Kidney epithelial cell (primary cell): ENCODE measurements at regions not wholly inside any gene's neighbourhood (a gene's known extent, or its start where the extent isn't known, plus 50 kb on each side); places are given as distances from the start of the nearest gene placed in this dataset.

Source experiments
- DNase-seq: peaks from one replicate; pipeline ENCODE4 v3.0.0-alpha.2; 2010; ENCODE audit warnings: low read depth
- H3K27me3 ChIP-seq: 2 replicates; pipeline ENCODE4 v1.6.0; 2011; ENCODE audit warnings: low read length; ENCODE audit not compliant: control insufficient read depth, insufficient read depth
- H3K36me3 ChIP-seq: 2 replicates; pipeline ENCODE4 v1.5.1; 2011; ENCODE audit warnings: low read length; ENCODE audit not compliant: control insufficient read depth, insufficient read depth
- H3K4me3 ChIP-seq: 2 replicates; pipeline ENCODE4 v1.5.1; 2011; ENCODE audit warnings: low read depth, mild to moderate bottlenecking, control low read depth, low read length
- TF ChIP-seq, protein P1 (sequence below): IDR thresholded peaks from 2 replicates; pipeline ENCODE4 v1.5.1; 2011; ENCODE audit warnings: mild to moderate bottlenecking, moderate library complexity, low read length, control low read depth, inconsistent platforms; ENCODE audit not compliant: insufficient read depth, poor library complexity, severe bottlenecking

DNA sequence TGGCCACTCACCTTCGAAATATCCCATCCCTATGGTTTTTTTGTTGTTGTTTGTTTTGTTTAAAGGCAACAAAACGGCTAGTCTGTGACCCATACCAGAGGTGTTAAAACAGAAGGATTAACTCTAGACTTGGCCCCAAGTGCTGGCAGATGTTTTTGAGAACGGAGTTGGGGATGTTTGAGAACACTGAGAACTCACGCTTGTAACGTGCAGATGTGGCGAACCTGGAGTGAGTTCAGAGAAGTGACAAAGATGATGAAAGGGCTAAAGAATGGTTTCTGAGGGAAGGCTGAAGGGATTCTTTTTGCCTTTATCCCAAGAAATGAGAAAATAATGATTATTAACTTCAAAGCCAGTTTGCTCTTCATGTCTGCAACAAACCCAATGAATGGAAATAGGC is 286.5 kb downstream of the ZNF608 start:
- Histone ChIP-seq H3K36me3 (no peaks in the 10 kb centered on the region), H3K4me3 (no peak overlapping the region), H3K27me3 (no peaks in the 10 kb centered on the region)
- TF ChIP-seq, protein P1, sequence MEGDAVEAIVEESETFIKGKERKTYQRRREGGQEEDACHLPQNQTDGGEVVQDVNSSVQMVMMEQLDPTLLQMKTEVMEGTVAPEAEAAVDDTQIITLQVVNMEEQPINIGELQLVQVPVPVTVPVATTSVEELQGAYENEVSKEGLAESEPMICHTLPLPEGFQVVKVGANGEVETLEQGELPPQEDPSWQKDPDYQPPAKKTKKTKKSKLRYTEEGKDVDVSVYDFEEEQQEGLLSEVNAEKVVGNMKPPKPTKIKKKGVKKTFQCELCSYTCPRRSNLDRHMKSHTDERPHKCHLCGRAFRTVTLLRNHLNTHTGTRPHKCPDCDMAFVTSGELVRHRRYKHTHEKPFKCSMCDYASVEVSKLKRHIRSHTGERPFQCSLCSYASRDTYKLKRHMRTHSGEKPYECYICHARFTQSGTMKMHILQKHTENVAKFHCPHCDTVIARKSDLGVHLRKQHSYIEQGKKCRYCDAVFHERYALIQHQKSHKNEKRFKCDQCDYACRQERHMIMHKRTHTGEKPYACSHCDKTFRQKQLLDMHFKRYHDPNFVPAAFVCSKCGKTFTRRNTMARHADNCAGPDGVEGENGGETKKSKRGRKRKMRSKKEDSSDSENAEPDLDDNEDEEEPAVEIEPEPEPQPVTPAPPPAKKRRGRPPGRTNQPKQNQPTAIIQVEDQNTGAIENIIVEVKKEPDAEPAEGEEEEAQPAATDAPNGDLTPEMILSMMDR, result no peak
- no peak for DNase-seq

DNA sequence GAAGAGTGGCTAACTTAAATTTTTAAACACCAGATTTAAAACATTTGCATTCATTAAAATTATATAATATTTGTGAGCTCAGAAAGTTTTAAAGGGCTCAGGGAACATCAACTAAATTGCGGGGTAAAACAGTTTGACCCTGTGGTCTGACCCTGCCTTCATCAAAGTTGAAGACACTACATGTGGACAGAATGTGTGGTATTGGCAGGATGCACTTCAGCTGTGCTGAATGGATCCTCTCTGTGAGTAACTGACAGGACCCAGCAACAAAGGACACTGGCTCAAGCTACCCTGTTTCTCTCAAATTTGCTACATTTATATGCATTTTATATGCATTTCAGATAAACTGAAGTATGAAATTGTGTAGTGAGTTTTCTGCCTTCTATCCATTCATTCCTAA is 288.5 kb downstream of the ZNF608 start:
- no peaks in the 10 kb centered on the region for H3K36me3 ChIP-seq
- no peaks in the 10 kb centered on the region for H3K27me3 ChIP-seq
- no peak for DNase-seq
- TF ChIP-seq, protein P1, result no peak
- no peak overlapping the region for H3K4me3 ChIP-seq

DNA sequence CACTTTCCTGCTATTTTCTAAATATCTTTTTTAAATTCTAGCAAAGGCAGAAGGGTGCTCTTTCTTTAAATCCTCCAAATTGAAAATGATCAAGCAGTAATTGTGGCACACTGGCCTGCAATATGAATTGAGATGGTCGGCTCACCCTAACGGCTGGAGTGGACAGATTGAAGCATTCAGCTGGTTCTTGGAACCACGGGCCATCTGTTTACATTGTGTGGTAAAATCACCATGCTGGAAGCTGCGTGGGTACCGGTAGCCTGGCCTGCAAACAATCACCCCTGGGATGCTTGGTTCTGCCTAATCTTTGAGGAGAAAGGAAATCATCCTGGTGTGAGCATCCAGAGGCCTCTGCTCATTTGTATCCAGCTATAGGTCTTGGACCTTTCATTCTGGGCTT is 289.3 kb downstream of the ZNF608 start:
- Histone ChIP-seq H3K27me3 (no peaks in the 10 kb centered on the region), H3K4me3 (no peak overlapping the region), H3K36me3 (no peaks in the 10 kb centered on the region)
- no peak for DNase-seq
- TF ChIP-seq, protein P1, result no peak

DNA sequence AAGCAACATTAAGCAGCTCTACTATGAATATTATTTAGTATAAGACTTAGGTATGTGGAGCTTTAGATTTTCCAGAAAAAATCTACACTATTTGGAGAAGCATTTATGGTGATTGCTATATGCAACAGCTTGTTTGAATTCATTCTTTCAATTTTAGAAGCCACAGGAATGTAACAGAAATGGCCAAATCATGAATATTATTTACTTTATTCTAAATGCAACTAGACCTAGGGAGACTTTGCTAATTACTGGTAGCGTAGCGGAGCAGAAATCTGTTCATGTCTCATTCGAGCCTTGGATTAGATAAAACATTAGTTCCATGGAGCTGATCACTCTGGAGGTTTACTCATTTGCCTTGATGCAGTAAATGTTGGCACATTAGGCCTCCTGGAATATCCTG is 290.2 kb downstream of the ZNF608 start:
- DNase-seq, result no peak
- Histone ChIP-seq H3K4me3 (no peak overlapping the region), H3K36me3 (no peaks in the 10 kb centered on the region), H3K27me3 (no peaks in the 10 kb centered on the region)
- TF ChIP-seq, protein P1, result no peak

DNA sequence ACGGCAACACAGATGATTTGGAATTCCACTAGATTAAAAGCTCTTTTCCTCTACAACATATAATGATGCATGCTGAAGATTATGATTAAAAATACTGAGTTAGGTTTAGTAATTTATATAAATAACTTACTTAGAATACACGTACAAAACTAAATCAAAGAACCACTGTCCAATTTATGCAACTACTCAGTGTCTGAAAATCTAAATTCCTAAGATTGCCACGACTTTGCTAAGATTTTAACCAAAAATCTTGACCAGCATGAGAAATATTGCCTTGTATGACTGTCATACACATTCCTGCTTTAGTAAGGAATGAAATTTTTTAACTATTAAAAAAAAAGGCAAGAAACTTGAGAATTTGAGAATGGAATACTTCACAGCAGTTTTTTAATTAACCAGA is 292.4 kb downstream of the ZNF608 start:
- DNase-seq, result no peak
- no peaks in the 10 kb centered on the region for H3K27me3 ChIP-seq
- TF ChIP-seq, protein P1, result no peak
- H3K36me3 ChIP-seq, result no peaks in the 10 kb centered on the region
- no peak overlapping the region for H3K4me3 ChIP-seq

DNA sequence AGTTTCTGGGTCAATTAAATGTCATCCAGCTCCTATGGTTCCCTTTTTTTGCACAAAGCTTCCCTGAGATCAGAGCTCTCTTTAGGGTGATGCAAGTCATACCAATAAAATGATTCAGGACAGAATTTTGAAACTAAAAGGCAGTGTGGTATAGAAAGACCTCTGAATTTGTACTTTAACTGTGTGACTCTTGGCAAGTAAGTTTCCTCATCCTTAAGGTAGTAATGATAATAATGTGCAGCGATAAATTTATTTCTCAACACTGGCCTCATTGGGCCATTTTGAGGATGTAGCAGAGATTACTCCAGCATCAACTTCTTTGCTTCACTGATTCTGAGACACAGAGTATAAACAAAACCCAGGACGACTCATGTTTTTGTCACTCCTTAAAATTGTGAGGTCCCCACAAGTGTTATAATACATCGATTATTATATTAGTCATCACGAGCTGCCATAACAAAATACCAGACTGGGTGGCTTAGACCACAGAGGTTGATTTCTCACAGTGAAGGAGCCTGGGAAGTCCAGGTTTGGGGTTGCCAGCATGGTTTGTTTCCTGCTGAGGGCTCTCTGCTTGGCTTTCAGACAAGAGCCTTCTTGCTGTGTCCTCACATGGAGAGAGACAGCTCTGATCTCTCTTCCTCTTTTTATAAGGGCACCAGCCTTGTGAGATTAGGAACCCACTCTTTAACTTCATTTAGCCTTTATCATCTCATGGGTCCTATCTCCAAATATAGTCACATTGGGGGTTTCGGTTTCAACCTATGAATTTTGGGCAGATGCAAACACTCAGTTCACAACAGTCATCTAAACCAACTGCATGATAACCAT is 293.0 kb downstream of the ZNF608 start:
- Histone ChIP-seq H3K4me3 (no peak overlapping the region), H3K27me3 (no peaks in the 10 kb centered on the region), H3K36me3 (no peaks in the 10 kb centered on the region)
- peak; percentile 55 for DNase-seq
- TF ChIP-seq, protein P1, result no peak
